ENCODE measurements at regions not wholly inside any gene's neighbourhood (a gene's known extent, or its start where the extent isn't known, plus 50 kb on each side); places are given as distances from the start of the nearest gene placed in this dataset.

DNA sequence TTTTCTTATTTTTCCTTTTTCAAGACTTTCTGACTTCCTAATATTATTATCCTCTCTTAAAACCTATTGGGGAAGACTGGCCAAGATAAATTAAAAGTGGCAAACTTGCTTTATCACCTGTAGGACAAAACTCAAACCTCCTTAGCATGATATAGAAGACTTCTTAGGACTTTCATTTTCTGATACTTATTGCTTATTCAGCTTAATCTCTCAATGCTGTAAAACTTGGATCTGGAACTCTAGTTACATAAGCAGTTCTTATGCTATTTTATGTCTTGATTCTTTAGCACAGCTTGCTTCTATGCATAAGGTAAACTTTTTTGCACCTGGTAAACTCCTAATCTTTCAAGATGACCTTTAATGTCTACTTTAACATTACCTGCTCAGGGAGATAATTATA lies 382.3 kb upstream of the LRRC7 start:
- H3K4me3 Mint-ChIP-seq, result no peak overlapping the region
- H3K36me3 Mint-ChIP-seq, result no peaks in the 10 kb centered on the region
- DNase-seq (ENCODE audit: extremely low spot score, unreplicated experiment), result no peak
- H3K27me3 Mint-ChIP-seq, result no peaks in the 10 kb centered on the region
- TF ChIP-seq, protein P1, sequence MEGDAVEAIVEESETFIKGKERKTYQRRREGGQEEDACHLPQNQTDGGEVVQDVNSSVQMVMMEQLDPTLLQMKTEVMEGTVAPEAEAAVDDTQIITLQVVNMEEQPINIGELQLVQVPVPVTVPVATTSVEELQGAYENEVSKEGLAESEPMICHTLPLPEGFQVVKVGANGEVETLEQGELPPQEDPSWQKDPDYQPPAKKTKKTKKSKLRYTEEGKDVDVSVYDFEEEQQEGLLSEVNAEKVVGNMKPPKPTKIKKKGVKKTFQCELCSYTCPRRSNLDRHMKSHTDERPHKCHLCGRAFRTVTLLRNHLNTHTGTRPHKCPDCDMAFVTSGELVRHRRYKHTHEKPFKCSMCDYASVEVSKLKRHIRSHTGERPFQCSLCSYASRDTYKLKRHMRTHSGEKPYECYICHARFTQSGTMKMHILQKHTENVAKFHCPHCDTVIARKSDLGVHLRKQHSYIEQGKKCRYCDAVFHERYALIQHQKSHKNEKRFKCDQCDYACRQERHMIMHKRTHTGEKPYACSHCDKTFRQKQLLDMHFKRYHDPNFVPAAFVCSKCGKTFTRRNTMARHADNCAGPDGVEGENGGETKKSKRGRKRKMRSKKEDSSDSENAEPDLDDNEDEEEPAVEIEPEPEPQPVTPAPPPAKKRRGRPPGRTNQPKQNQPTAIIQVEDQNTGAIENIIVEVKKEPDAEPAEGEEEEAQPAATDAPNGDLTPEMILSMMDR (conservative IDR thresholded peaks at IDR 0.05), result no peak
- H3K27ac Mint-ChIP-seq, result no peak overlapping the region
- no peaks in the 10 kb centered on the region for H3K9me3 Mint-ChIP-seq
- no peaks in the 10 kb centered on the region for H3K4me1 Mint-ChIP-seq (ENCODE audit: unreplicated experiment)

DNA sequence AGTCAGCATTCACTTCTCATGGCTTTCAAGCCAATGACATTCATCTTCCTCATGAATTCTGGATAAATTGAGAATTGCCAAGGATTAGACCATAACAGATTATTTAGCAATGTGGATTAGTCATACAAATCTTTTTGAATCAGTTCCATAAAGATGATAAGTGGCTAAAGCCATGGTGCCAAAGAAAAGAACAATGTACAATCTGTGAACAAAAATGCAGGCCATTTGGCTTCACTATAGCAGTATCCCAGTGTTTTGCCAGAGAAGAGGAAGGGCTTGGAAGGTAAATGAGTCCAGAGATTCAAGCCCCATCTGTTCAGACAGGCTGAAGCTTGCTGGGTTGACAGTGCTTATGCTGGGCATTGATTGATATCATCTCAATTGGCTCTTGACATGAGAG lies 376.4 kb upstream of the LRRC7 start:
- H3K9me3 Mint-ChIP-seq, result no peaks in the 10 kb centered on the region
- H3K4me3 Mint-ChIP-seq, result no peak overlapping the region
- no peak for DNase-seq (ENCODE audit: extremely low spot score, unreplicated experiment)
- H3K36me3 Mint-ChIP-seq, result no peaks in the 10 kb centered on the region
- TF ChIP-seq, protein P1 (conservative IDR thresholded peaks at IDR 0.05), result no peak
- H3K4me1 Mint-ChIP-seq (ENCODE audit: unreplicated experiment), result no peaks in the 10 kb centered on the region
- H3K27ac Mint-ChIP-seq, result no peak overlapping the region
- peaks cover 6% of the 10 kb centered on the region for H3K27me3 Mint-ChIP-seq

DNA sequence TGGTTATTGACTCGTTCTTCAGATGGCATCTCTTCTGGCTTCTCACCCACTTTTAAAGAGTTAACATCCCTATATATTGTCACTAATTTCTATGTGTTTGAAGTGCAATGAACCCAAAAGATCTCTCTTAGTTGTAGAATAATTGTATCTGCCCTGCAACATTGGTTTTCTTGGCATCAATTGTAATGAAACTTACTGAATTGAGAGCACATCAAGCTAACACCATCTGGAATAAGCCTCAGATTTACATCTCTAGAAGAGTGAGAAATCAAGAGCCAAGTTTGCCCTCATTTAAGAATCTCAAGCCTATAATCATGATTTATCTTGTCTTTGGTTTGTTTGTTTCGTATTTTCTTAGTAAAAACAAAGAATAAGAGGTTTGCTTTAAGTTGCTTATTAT lies 372.6 kb upstream of the LRRC7 start:
- TF ChIP-seq, protein P1 (conservative IDR thresholded peaks at IDR 0.05), result no peak
- no peak overlapping the region for H3K27ac Mint-ChIP-seq
- H3K4me3 Mint-ChIP-seq, result no peak overlapping the region
- H3K36me3 Mint-ChIP-seq, result no peaks in the 10 kb centered on the region
- H3K9me3 Mint-ChIP-seq, result no peaks in the 10 kb centered on the region
- no peak for DNase-seq (ENCODE audit: extremely low spot score, unreplicated experiment)
- peaks cover 6% of the 10 kb centered on the region for H3K27me3 Mint-ChIP-seq
- H3K4me1 Mint-ChIP-seq (ENCODE audit: unreplicated experiment), result no peaks in the 10 kb centered on the region

DNA sequence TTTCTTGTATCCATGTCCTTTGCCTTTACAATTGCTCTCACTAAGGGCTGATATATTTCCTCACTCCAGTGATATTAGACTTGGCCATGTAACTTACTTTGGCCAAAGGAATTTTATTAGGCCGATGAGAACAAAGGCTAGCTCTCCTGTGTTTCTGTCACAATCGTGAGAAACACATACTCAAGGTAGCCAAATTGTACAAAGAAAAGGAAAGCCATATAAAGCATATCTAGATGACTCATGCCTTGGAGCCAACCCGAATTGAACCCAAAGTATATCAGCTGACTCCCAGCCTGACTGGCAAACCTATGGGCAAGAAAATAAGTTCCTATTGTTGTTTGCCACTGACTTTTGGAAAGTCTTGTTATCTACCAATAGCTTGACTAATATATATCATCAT lies 371.7 kb upstream of the LRRC7 start:
- no peaks in the 10 kb centered on the region for H3K36me3 Mint-ChIP-seq

DNA sequence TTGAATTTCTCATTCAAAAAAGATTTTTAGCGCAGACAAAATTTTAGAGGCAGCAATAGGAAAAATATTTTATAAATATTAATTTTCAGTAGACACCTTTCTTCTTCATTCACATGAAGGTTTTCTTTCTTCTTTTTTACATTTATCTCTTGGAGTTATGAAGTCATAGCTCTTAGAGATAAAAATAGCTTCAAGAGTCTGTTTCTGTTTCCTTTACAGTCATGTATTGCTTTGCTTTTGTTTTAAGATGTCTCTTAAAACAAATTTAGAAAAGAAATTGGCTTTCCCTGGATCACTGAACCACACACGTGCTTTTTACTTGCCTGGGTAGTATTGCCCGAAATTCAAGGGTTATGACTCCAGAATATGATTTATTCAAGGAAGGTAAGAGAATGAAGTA lies 369.9 kb upstream of the LRRC7 start:
- Mint-ChIP-seq H3K4me3 (no peak overlapping the region), H3K27me3 (peaks cover 6% of the 10 kb centered on the region)
- no peak for DNase-seq (ENCODE audit: extremely low spot score, unreplicated experiment)

More for the DNA sequence above, 371.7 kb upstream of the LRRC7 start:
- Mint-ChIP-seq H3K27ac (no peak overlapping the region), H3K27me3 (peaks cover 6% of the 10 kb centered on the region), H3K4me3 (no peak overlapping the region), H3K9me3 (no peaks in the 10 kb centered on the region), H3K4me1 (ENCODE audit: unreplicated experiment) (no peaks in the 10 kb centered on the region)
- TF ChIP-seq, protein P1 (conservative IDR thresholded peaks at IDR 0.05), result no peak
- DNase-seq (ENCODE audit: extremely low spot score, unreplicated experiment), result no peak

More for the DNA sequence above, 369.9 kb upstream of the LRRC7 start:
- Mint-ChIP-seq H3K9me3 (no peaks in the 10 kb centered on the region), H3K4me1 (ENCODE audit: unreplicated experiment) (no peaks in the 10 kb centered on the region), H3K36me3 (no peaks in the 10 kb centered on the region), H3K27ac (no peak overlapping the region)
- TF ChIP-seq, protein P1 (conservative IDR thresholded peaks at IDR 0.05), result no peak
